OCI-LY1 (cell line): ENCODE measurements at regions not wholly inside any gene's neighbourhood (a gene's known extent, or its start where the extent isn't known, plus 50 kb on each side); places are given as distances from the start of the nearest gene placed in this dataset.

Source experiments
- CTCF ChIP-seq: fragments of 200-600 bp; sonication (generic), shearing (Covaris generic); IDR thresholded peaks from 2 replicates; pipeline ENCODE4 v1.5.1; 2017; ENCODE audit warnings: mild to moderate bottlenecking, antibody characterized with exemption, low read length, moderate library complexity, mixed read lengths
- EZH2 ChIP-seq: fragments of 200-600 bp; sonication (generic), shearing (Covaris generic); IDR thresholded peaks from 2 replicates; pipeline ENCODE4 v1.8.0; 2017; ENCODE audit warnings: borderline replicate concordance, mixed run types, mild to moderate bottlenecking, antibody characterized with exemption, low read length, moderate library complexity, mixed read lengths

GRCh38 chr11:121909596-121909995 lies 206.4 kb downstream of the BLID start:
- TF ChIP-seq CTCF (no peak), EZH2 (no peak)
